ENCODE measurements at regions not wholly inside any gene's neighbourhood (a gene's known extent, or its start where the extent isn't known, plus 50 kb on each side); places are given as distances from the start of the nearest gene placed in this dataset.

GRCh38 chrX:4905576-4905975 is 1192.1 kb upstream of the PRKX start:
- H4K20me1 ChIP-seq (replicated peaks; ENCODE audit: control insufficient read depth, extremely low read depth, insufficient read depth, low read length) = no peaks in the 10 kb centered on the region
- H2AFZ ChIP-seq (ENCODE audit: low read depth, low read length) = no peak overlapping the region
- no peak overlapping the region for H3K4me3 ChIP-seq (replicated peaks in 1 of 3; ENCODE audit: insufficient read depth in 1 of 3, low read depth in 1 of 3, low read length in 3 of 3)
- no peak overlapping the region for H3K9ac ChIP-seq (replicated peaks; ENCODE audit: extremely low read depth, insufficient read depth, low read length)
- H3K4me1 ChIP-seq (ENCODE audit: control insufficient read depth, extremely low read depth, insufficient read depth, low read length) = no peaks in the 10 kb centered on the region
- H3K27me3 ChIP-seq (ENCODE audit: control insufficient read depth in 2 of 2, insufficient read depth in 2 of 2, low read length in 2 of 2) = no peaks in the 10 kb centered on the region
- no peak overlapping the region for H3K4me2 ChIP-seq (ENCODE audit: insufficient read depth, low read length)
- ChIA-PET CTCF (no interaction called here), POLR2A (no interaction called here)
- no peaks in the 10 kb centered on the region for H3K9me1 ChIP-seq (replicated peaks; ENCODE audit: control insufficient read depth, extremely low read depth, insufficient read depth, low read length)
- FAIRE-seq (no peak), DNase-seq (ENCODE audit: low read depth, low spot score) (no peak)
- intact Hi-C loops (cut with micrococcal nuclease) (no loop called here), dilution Hi-C loops (cut with MboI; ENCODE audit: extremely low pct_ligation_motif_present, low sequenced_read_pairs) (no loop called here)
- no peaks in the 10 kb centered on the region for H3K9me3 ChIP-seq (replicated peaks; ENCODE audit: control insufficient read depth, insufficient read depth, low read length)
- no peaks in the 10 kb centered on the region for H3K36me3 ChIP-seq (ENCODE audit: control insufficient read depth in 2 of 2, extremely low read depth in 1 of 2, insufficient read depth in 2 of 2, low read length in 2 of 2)
- no peaks in the 10 kb centered on the region for H3K79me2 ChIP-seq (ENCODE audit: control insufficient read depth, insufficient read depth, low read length)
- H3K27ac ChIP-seq (ENCODE audit: insufficient read depth, low read depth, low read length) = no peak overlapping the region
- no TSS peak for BruUV-seq (replicated peaks)
- TF ChIP-seq POLR2AphosphoS5 (IDR thresholded peaks at IDR 0.05; ENCODE audit: insufficient read depth, low read depth, low read length) (no peak), JUN (IDR thresholded peaks at IDR 0.05; ENCODE audit: borderline replicate concordance, insufficient read depth, insufficient read length, low read depth) (no peak), MAX (IDR thresholded peaks at IDR 0.05; ENCODE audit: insufficient read depth, insufficient read length) (no peak), POLR2A (IDR thresholded peaks at IDR 0.05; ENCODE audit: low read depth, low read length) (no peak), CTCF (IDR thresholded peaks at IDR 0.05; ENCODE audit: extremely low read depth in 1 of 2, insufficient read depth in 1 of 2, low read depth in 1 of 2, low read length in 2 of 2) (no peak), MYC (IDR thresholded peaks at IDR 0.05; ENCODE audit: low read depth, low read length) (no peak), FOS (IDR thresholded peaks at IDR 0.05; ENCODE audit: borderline replicate concordance, insufficient read depth, low read length) (no peak)

GRCh38 chrX:4881277-4881676 is 1167.8 kb upstream of the PRKX start:
- Histone ChIP-seq H3K27me3 (ENCODE audit: control insufficient read depth in 2 of 2, insufficient read depth in 2 of 2, low read length in 2 of 2) (no peaks in the 10 kb centered on the region), H3K4me3 (replicated peaks in 1 of 3; ENCODE audit: insufficient read depth in 1 of 3, low read depth in 1 of 3, low read length in 3 of 3) (no peak overlapping the region), H3K4me1 (ENCODE audit: control insufficient read depth, extremely low read depth, insufficient read depth, low read length) (no peaks in the 10 kb centered on the region), H3K27ac (ENCODE audit: insufficient read depth, low read depth, low read length) (no peak overlapping the region), H2AFZ (ENCODE audit: low read depth, low read length) (no peak overlapping the region), H4K20me1 (replicated peaks; ENCODE audit: control insufficient read depth, extremely low read depth, insufficient read depth, low read length) (no peaks in the 10 kb centered on the region), H3K9me1 (replicated peaks; ENCODE audit: control insufficient read depth, extremely low read depth, insufficient read depth, low read length) (no peaks in the 10 kb centered on the region), H3K36me3 (ENCODE audit: control insufficient read depth in 2 of 2, extremely low read depth in 1 of 2, insufficient read depth in 2 of 2, low read length in 2 of 2) (no peaks in the 10 kb centered on the region), H3K79me2 (ENCODE audit: control insufficient read depth, insufficient read depth, low read length) (no peaks in the 10 kb centered on the region), H3K4me2 (ENCODE audit: insufficient read depth, low read length) (no peak overlapping the region), H3K9ac (replicated peaks; ENCODE audit: extremely low read depth, insufficient read depth, low read length) (no peak overlapping the region), H3K9me3 (replicated peaks; ENCODE audit: control insufficient read depth, insufficient read depth, low read length) (no peaks in the 10 kb centered on the region)
- no peak for DNase-seq (ENCODE audit: low read depth, low spot score)
- no TSS peak for BruUV-seq (replicated peaks)
- intact Hi-C loops (cut with micrococcal nuclease) (no loop called here), dilution Hi-C loops (cut with MboI; ENCODE audit: extremely low pct_ligation_motif_present, low sequenced_read_pairs) (no loop called here)
- no peak for FAIRE-seq
- TF ChIP-seq GATA2 (IDR thresholded peaks at IDR 0.05; ENCODE audit: insufficient read depth, insufficient read length, low read depth, low read length) (no peak), FOS (IDR thresholded peaks at IDR 0.05; ENCODE audit: borderline replicate concordance, insufficient read depth, low read length) (no peak), MAX (IDR thresholded peaks at IDR 0.05; ENCODE audit: insufficient read depth, insufficient read length) (no peak), MYC (IDR thresholded peaks at IDR 0.05; ENCODE audit: low read depth, low read length) (no peak), POLR2A (IDR thresholded peaks at IDR 0.05; ENCODE audit: low read depth, low read length) (no peak), POLR2AphosphoS5 (IDR thresholded peaks at IDR 0.05; ENCODE audit: insufficient read depth, low read depth, low read length) (no peak), JUN (IDR thresholded peaks at IDR 0.05; ENCODE audit: borderline replicate concordance, insufficient read depth, insufficient read length, low read depth) (no peak), CTCF (IDR thresholded peaks at IDR 0.05; ENCODE audit: extremely low read depth in 1 of 2, insufficient read depth in 1 of 2, low read depth in 1 of 2, low read length in 2 of 2) (no peak), EZH2 (IDR thresholded peaks at IDR 0.05; ENCODE audit: borderline replicate concordance, low read depth, low read length, severe bottlenecking) (no peak)
- ChIA-PET POLR2A (no interaction called here), CTCF (no interaction called here)
